AG04450 (cell line): ENCODE measurements at regions not wholly inside any gene's neighbourhood (a gene's known extent, or its start where the extent isn't known, plus 50 kb on each side); places are given as distances from the start of the nearest gene placed in this dataset.

Experiments used
- CTCF ChIA-PET: fragments of 300-600, 350-600 bp; formaldehyde crosslinking; extraction: SDS; loops from one replicate; lab custom pipeline; 2022; ENCODE audit warnings: antibody characterized with exemption, inconsistent platforms; lab: Charles Lee
- POLR2A ChIA-PET: fragments of 350-600 bp; formaldehyde crosslinking; extraction: SDS; loops from one replicate; lab custom pipeline; 2021; ENCODE audit warnings: antibody characterized with exemption, inconsistent platforms; lab: Yijun Ruan, JAX
- DNase-seq: peaks from one replicate; pipeline ENCODE4 v3.0.0-alpha.2; 2011; ENCODE audit warnings: low read depth, low spot score
- H3K27ac ChIP-seq: one replicate; pipeline ENCODE4 v1.5.1; 2012; ENCODE audit warnings: low read depth, low read length, control low read depth
- H3K27me3 ChIP-seq: one replicate; pipeline ENCODE4 v1.6.0; 2012; ENCODE audit warnings: low read length; ENCODE audit not compliant: control insufficient read depth, insufficient read depth
- H3K4me3 ChIP-seq: 2 replicates; pipeline ENCODE4 v1.5.1; 2011; ENCODE audit warnings: mild to moderate bottlenecking, low read depth, low read length, control low read depth
- H3K9me3 ChIP-seq: 2 replicates; pipeline ENCODE4 v1.5.1; 2012; ENCODE audit warnings: low read length; ENCODE audit not compliant: control insufficient read depth, insufficient read depth
- CTCF ChIP-seq: IDR thresholded peaks from 2 replicates; pipeline ENCODE4 v1.5.1; 2011; ENCODE audit warnings: low read depth, low read length, control low read depth, inconsistent platforms

GRCh38 chr5:5573798-5574380 lies 151.4 kb downstream of the ICE1 start:
- peaks cover 50% of the 10 kb centered on the region for H3K9me3 ChIP-seq
- POLR2A ChIA-PET, result no interaction called here
- CTCF ChIA-PET, result no interaction called here
- DNase-seq, result no peak
- no peak overlapping the region for H3K4me3 ChIP-seq
- H3K27me3 ChIP-seq, result no peaks in the 10 kb centered on the region
- no peak overlapping the region for H3K27ac ChIP-seq
- no peak for TF ChIP-seq CTCF

DNA sequence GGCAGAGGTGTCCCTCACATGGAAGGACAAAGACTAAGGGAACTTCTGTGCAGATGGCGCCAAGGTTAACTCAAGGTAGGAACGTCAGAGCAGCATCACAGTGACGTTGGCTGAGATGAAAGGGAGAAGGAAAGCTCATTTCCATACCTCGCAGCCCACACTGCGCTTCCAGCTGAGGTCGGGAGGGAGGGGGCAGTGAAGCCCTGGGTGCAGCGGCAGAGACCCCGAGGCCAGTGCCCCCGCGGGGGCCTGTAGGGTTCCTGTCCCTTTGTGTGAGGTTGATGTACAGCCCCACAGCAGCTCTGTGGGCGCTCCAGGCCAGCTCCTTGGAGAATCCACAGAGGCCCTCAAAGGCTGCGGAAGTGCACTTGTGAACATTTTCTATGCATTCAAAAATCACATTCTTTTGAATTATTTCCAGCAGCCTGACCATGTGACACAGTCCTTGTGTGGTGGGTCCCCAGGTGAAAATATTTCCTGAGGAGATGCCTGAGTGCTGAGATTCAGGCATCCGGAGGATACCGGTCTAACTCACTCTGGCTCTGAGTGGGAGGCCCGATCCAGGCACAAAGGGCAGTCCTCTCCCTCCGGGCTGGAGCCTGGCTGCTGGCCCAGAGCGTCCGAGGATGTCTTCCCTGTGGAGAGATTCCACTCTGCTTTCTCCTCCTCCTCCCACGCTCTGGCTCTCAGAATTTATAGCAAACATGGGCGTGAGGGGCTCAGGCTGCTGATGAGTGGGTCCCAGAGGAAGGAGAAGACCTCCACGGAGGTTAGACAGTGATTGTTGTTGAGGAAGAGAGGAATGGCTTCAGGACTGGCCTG lies 150.7 kb downstream of the ICE1 start:
- H3K4me3 ChIP-seq, result no peak overlapping the region
- DNase-seq, result no peak
- TF ChIP-seq CTCF, result no peak
- CTCF ChIA-PET, result no interaction called here
- POLR2A ChIA-PET, result no interaction called here
- H3K27me3 ChIP-seq, result no peaks in the 10 kb centered on the region
- no peak overlapping the region for H3K27ac ChIP-seq
- H3K9me3 ChIP-seq, result peaks cover 54% of the 10 kb centered on the region

- no peaks in the 10 kb centered on the region for H3K27me3 ChIP-seq
- POLR2A ChIA-PET, result no interaction called here
- H3K9me3 ChIP-seq, result peaks cover 61% of the 10 kb centered on the region
- no peak overlapping the region for H3K4me3 ChIP-seq
- TF ChIP-seq CTCF, result no peak
- CTCF ChIA-PET, result no interaction called here
- no peak for DNase-seq
- no peak overlapping the region for H3K27ac ChIP-seq
Observed at GRCh38 chr5:5572010-5572865, 149.8 kb downstream of the ICE1 start.

GRCh38 chr5:5570646-5571045 lies 148.2 kb downstream of the ICE1 start:
- no peaks in the 10 kb centered on the region for H3K27me3 ChIP-seq
- H3K27ac ChIP-seq, result no peak overlapping the region
- DNase-seq, result no peak
- H3K4me3 ChIP-seq, result no peak overlapping the region
- CTCF ChIA-PET, result no interaction called here
- no peak for TF ChIP-seq CTCF
- H3K9me3 ChIP-seq, result peaks cover 61% of the 10 kb centered on the region
- POLR2A ChIA-PET, result no interaction called here
